ENCODE measurements at regions not wholly inside any gene's neighbourhood (a gene's known extent, or its start where the extent isn't known, plus 50 kb on each side); places are given as distances from the start of the nearest gene placed in this dataset.

DNA sequence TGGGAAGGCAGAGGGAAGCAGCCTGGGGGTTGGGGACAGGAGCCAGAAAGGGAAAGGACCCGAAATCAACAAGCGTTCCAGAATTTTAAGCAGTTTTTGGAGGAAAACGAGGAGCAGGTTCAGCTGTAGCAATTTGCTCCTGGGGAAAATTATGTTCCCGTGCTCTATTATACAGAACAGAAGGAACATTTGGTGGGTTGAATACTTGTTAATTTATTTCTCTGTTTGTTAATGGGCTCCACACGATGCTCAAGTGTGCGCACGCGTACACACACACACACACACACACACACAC lies 149.2 kb upstream of the LINGO1 start:
- Histone ChIP-seq H3K4me3 (no peak overlapping the region), H3K27me3 (peaks cover 0 to 39% (median 0%) of the 10 kb centered on the region in 4 donors), H3K9me3 (peaks cover 0 to 13% (median 0%) of the 10 kb centered on the region in 3 donors), H3K27ac (no peak overlapping the region), H3K36me3 (no peaks in the 10 kb centered on the region), H3K4me1 (no peaks in the 10 kb centered on the region)
- no peak for DNase-seq
- intact Hi-C loops (cut with DNase I): no loop called here
- TF ChIP-seq, protein P1, sequence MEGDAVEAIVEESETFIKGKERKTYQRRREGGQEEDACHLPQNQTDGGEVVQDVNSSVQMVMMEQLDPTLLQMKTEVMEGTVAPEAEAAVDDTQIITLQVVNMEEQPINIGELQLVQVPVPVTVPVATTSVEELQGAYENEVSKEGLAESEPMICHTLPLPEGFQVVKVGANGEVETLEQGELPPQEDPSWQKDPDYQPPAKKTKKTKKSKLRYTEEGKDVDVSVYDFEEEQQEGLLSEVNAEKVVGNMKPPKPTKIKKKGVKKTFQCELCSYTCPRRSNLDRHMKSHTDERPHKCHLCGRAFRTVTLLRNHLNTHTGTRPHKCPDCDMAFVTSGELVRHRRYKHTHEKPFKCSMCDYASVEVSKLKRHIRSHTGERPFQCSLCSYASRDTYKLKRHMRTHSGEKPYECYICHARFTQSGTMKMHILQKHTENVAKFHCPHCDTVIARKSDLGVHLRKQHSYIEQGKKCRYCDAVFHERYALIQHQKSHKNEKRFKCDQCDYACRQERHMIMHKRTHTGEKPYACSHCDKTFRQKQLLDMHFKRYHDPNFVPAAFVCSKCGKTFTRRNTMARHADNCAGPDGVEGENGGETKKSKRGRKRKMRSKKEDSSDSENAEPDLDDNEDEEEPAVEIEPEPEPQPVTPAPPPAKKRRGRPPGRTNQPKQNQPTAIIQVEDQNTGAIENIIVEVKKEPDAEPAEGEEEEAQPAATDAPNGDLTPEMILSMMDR (IDR thresholded peaks at IDR 0.05): no peak
- TF ChIP-seq POLR2A (IDR thresholded peaks at IDR 0.05): no peak
- WGBS, 2 donors: 75 to 79% methylated on average over 8 of the region's 8 CpGs

DNA sequence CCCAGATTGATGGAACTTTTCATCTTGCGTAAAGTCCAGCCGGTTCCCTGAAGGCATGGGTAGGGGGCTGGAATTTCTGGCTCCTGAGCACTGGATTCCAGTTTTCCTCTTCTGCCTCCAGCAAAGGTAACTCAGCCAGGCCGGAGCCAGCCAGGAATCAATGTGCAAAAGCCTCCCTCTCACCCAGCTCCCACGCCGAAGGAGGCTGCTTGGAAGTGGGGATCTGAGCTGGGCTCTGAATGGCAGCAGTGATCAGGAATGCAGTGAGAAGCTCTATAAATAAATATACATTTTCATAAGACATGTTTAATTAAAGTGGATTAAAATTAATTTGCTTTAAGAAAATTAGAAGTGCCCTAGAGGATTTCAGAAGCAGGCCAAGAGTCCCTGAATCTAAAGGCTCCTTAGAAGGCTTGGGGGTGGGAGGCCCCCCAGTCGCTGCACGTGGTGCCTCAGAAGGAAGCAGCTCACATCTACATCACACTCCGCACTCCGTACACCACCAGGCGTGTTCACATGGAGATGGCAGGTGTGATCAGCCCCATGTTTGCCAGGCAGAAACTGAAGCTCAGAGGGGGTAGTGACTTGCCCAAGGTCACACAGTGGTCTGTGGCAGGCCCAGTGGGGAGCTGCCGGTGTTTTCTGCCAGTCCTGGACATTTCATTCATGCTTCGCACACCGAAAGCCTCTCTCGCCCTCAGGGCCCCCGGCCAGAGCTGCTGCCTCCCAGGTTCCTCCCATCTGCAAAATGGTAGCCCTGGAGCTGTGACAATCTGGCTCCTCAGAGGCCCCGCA lies 148.6 kb upstream of the LINGO1 start:
- no peaks in the 10 kb centered on the region for H3K4me1 ChIP-seq
- no peak overlapping the region for H3K27ac ChIP-seq
- intact Hi-C loops (cut with DNase I): no loop called here
- 78 to 87% methylated on average over 10 to 12 of the region's 16 CpGs for WGBS, 2 donors
- peaks cover 0 to 13% (median 0%) of the 10 kb centered on the region in 3 donors for H3K9me3 ChIP-seq
- no peak for DNase-seq
- peaks cover 0 to 33% (median 0%) of the 10 kb centered on the region in 4 donors for H3K27me3 ChIP-seq
- TF ChIP-seq POLR2A (IDR thresholded peaks at IDR 0.05): no peak
- no peaks in the 10 kb centered on the region for H3K36me3 ChIP-seq
- no peak overlapping the region for H3K4me3 ChIP-seq

DNA sequence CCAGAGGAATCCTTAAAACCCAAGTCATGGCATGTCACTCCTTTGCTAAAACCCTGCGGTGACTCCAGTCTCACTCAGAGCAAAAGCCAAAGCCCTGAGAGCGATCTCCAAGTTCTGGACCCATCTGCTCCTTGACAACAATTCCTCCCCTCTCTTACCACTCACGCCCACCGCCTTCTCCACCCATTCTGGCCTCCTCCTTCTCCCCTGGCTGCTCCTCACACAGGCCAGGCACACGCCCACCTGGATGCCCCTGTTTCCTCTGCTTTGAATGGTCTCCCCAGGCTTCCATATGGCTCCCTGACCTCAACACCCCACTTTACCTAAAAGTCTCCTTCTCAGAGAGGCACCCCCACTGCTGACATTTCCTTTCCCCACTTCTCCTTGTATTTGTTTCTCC lies 146.1 kb upstream of the LINGO1 start:
- no peak for DNase-seq
- intact Hi-C loops (cut with DNase I): no loop called here
- no peak overlapping the region for H3K4me3 ChIP-seq
- peaks cover 0 to 11% (median 0%) of the 10 kb centered on the region in 4 donors for H3K27me3 ChIP-seq
- H3K36me3 ChIP-seq: no peaks in the 10 kb centered on the region
- TF ChIP-seq, protein P1 (IDR thresholded peaks at IDR 0.05): no peak
- no peak overlapping the region for H3K27ac ChIP-seq
- no peaks in the 10 kb centered on the region for H3K4me1 ChIP-seq
- WGBS, 2 donors: 78 to 83% methylated on average over 5 of the region's 5 CpGs
- H3K9me3 ChIP-seq: peaks cover 0 to 13% (median 0%) of the 10 kb centered on the region in 3 donors

DNA sequence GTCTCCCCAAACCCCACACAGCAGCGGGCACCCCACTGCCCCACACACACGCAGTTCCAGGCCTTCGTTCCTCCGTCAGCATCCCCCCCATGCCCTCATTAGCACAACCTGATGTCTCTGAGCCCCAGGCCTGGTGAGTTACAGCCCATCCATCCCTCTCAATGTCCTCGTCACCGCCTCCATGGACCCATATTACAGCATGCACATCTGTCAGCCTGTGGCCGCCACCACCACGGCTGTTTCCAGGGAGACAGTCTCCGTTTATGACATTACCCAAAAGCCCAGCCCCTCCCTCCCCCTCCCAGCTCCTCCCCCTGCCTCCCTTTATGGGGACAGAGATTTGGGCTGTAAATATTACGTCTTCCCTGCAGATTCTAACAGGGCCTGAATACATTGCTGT lies 143.1 kb upstream of the LINGO1 start:
- H3K27ac ChIP-seq: no peak overlapping the region
- H3K4me3 ChIP-seq: no peak overlapping the region
- H3K4me1 ChIP-seq: no peaks in the 10 kb centered on the region
- intact Hi-C loops (cut with DNase I): no loop called here
- H3K27me3 ChIP-seq: no peaks in the 10 kb centered on the region
- no peaks in the 10 kb centered on the region for H3K36me3 ChIP-seq
- H3K9me3 ChIP-seq: peaks cover 0 to 10% (median 0%) of the 10 kb centered on the region in 3 donors
- no peak for DNase-seq
- no peak for TF ChIP-seq POLR2A (IDR thresholded peaks at IDR 0.05)
- TF ChIP-seq, protein P1 (IDR thresholded peaks at IDR 0.05): no peak
- 74 to 78% methylated on average over 10 of the region's 10 CpGs for whole genome bisulfite sequencing, 2 donors

DNA sequence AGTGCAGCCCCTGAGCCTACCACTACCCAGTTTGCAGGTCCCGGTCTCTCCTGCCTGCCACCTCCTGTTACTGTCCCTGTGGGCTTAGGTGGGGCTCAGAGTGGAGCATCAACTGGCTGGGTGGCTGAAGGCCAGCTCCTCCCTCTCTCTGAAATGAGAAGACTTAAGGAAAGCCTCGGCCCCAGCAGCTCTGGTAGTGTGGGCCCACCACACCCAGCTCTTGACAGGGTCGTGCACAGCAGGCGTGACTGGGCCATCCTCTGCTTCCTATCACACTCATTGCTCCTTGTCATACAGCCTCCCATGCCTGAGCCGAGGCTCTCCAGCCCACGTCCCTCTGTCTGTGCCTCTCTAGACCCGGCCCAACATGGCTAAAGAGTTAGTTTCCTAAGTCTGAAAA lies 142.7 kb upstream of the LINGO1 start:
- Histone ChIP-seq H3K9me3 (peaks cover 0 to 5% (median 0%) of the 10 kb centered on the region in 3 donors), H3K36me3 (no peaks in the 10 kb centered on the region), H3K4me1 (no peaks in the 10 kb centered on the region), H3K4me3 (no peak overlapping the region), H3K27me3 (peaks cover 0 to 3% (median 0%) of the 10 kb centered on the region in 4 donors), H3K27ac (no peak overlapping the region)
- 48% methylated on average over 5 of the region's 7 CpGs; no CpG with 5 or more reads in 1 of the 2 donors for WGBS, 2 donors
- no peak for DNase-seq
- intact Hi-C loops (cut with DNase I): no loop called here
- no peak for TF ChIP-seq POLR2A (IDR thresholded peaks at IDR 0.05)
- TF ChIP-seq, protein P1 (IDR thresholded peaks at IDR 0.05): no peak

All from esophagus squamous epithelium (tissue), 5 donors.